Astrocyte (in vitro differentiated cells and primary cell): ENCODE measurements at regions not wholly inside any gene's neighbourhood (a gene's known extent, or its start where the extent isn't known, plus 50 kb on each side); places are given as distances from the start of the nearest gene placed in this dataset.
"Not testable (repeated sequence)": the region's sequence is repeated elsewhere in the genome, so short reads cannot be mapped to it uniquely, and the experiment has no call there.

ENCODE experiments used
- DNase-seq: peaks from one replicate; pipeline ENCODE4 v3.0.0-alpha.2; 2010; ENCODE audit warnings: low read depth
- FAIRE-seq: peaks from 2 replicates; lab custom pipeline; 2011; peaks lifted over from hg19 to GRCh38; lab: Jason Lieb, UNC
- H2AFZ ChIP-seq: 2 replicates; pipeline ENCODE4 v1.6.0; 2012; ENCODE audit warnings: low read depth, low read length, inconsistent platforms
- H3K27ac ChIP-seq: 2 replicates; pipeline ENCODE4 v1.5.1; 2011; ENCODE audit warnings: low read depth, low read length, inconsistent platforms
- H3K27me3 ChIP-seq: 2 replicates; pipeline ENCODE4 v1.6.0; 2011; ENCODE audit warnings: low read length, inconsistent platforms; ENCODE audit not compliant: insufficient read depth
- H3K36me3 ChIP-seq: 2 replicates; pipeline ENCODE4 v1.5.1; 2011; ENCODE audit warnings: low read length, inconsistent platforms; ENCODE audit not compliant: insufficient read depth
- H3K4me1 ChIP-seq: 2 replicates; pipeline ENCODE4 v1.5.1; 2011; ENCODE audit warnings: low read length, inconsistent platforms; ENCODE audit not compliant: insufficient read depth
- H3K4me2 ChIP-seq: 2 replicates; pipeline ENCODE4 v1.6.0; 2012; ENCODE audit warnings: low read length, inconsistent platforms
- H3K4me3 ChIP-seq: 2 replicates; pipeline ENCODE4 v1.5.1; 2011; ENCODE audit warnings: low read depth, mild to moderate bottlenecking, low read length, inconsistent platforms; ENCODE audit not compliant: insufficient read depth
- H3K79me2 ChIP-seq: 2 replicates; pipeline ENCODE4 v1.6.0; 2012; ENCODE audit warnings: mild to moderate bottlenecking, low read length, inconsistent platforms; ENCODE audit not compliant: insufficient read depth
- H3K9ac ChIP-seq: 2 replicates; pipeline ENCODE4 v1.6.0; 2012; ENCODE audit warnings: mild to moderate bottlenecking, low read length, inconsistent platforms
- H3K9me3 ChIP-seq: 2 replicates; pipeline ENCODE4 v1.5.1; 2012; ENCODE audit warnings: low read depth, mild to moderate bottlenecking, low read length, inconsistent platforms; ENCODE audit not compliant: insufficient read depth
- H4K20me1 ChIP-seq: 2 replicates; pipeline ENCODE4 v1.6.0; 2012; ENCODE audit warnings: low read length, inconsistent platforms; ENCODE audit not compliant: insufficient read depth
- H3K27ac Mint-ChIP-seq: one replicate; pipeline ENCODE4 v1.8.0; 2021; ENCODE audit warnings: mild to moderate bottlenecking, mixed read lengths; ENCODE audit not compliant: unreplicated experiment
- H3K27me3 Mint-ChIP-seq: one replicate; pipeline ENCODE4 v1.8.0; 2021; ENCODE audit warnings: low read depth, mixed read lengths; ENCODE audit not compliant: unreplicated experiment
- H3K36me3 Mint-ChIP-seq: one replicate; pipeline ENCODE4 v1.8.0; 2021; ENCODE audit warnings: low read depth, mixed read lengths; ENCODE audit not compliant: unreplicated experiment
- H3K4me1 Mint-ChIP-seq: one replicate; pipeline ENCODE4 v1.8.0; 2021; ENCODE audit warnings: low read depth, mixed read lengths; ENCODE audit not compliant: unreplicated experiment
- H3K4me3 Mint-ChIP-seq: one replicate; pipeline ENCODE4 v1.8.0; 2021; ENCODE audit warnings: mild to moderate bottlenecking, moderate library complexity, mixed read lengths; ENCODE audit not compliant: unreplicated experiment
- H3K9me3 Mint-ChIP-seq: one replicate; pipeline ENCODE4 v1.8.0; 2021; ENCODE audit warnings: mild to moderate bottlenecking, mixed read lengths; ENCODE audit not compliant: unreplicated experiment

DNA sequence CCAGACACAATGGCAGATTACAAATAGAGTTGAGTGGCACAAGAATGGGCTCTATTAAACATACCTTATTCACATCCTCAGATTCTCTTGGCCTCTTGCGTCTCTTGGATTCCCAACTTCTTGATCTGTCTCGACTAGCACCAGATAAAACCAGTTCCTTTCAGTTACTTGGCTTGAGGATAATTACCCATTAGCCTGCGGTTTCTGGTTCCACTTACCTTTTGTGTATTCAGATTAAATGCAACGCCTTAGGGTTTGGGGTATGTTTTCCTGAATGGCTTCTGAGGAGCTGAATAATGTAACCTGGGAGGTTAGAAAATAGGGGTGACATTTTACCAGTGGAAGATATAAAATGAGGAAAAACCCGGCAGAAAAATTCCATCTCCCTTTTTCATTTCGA lies 154.4 kb upstream of the TSPY2 start:
- H3K36me3 Mint-ChIP-seq, H3K36me3 ChIP-seq, H3K9me3 ChIP-seq, H3K9ac ChIP-seq, H2AFZ ChIP-seq, H3K4me1 Mint-ChIP-seq, H3K4me2 ChIP-seq, H3K27me3 Mint-ChIP-seq, H3K4me1 ChIP-seq, FAIRE-seq, H3K9me3 Mint-ChIP-seq, H3K27ac Mint-ChIP-seq, H3K27ac ChIP-seq, DNase-seq, H4K20me1 ChIP-seq, H3K4me3 Mint-ChIP-seq, H3K4me3 ChIP-seq, H3K79me2 ChIP-seq, H3K27me3 ChIP-seq: not testable (repeated sequence)

DNA sequence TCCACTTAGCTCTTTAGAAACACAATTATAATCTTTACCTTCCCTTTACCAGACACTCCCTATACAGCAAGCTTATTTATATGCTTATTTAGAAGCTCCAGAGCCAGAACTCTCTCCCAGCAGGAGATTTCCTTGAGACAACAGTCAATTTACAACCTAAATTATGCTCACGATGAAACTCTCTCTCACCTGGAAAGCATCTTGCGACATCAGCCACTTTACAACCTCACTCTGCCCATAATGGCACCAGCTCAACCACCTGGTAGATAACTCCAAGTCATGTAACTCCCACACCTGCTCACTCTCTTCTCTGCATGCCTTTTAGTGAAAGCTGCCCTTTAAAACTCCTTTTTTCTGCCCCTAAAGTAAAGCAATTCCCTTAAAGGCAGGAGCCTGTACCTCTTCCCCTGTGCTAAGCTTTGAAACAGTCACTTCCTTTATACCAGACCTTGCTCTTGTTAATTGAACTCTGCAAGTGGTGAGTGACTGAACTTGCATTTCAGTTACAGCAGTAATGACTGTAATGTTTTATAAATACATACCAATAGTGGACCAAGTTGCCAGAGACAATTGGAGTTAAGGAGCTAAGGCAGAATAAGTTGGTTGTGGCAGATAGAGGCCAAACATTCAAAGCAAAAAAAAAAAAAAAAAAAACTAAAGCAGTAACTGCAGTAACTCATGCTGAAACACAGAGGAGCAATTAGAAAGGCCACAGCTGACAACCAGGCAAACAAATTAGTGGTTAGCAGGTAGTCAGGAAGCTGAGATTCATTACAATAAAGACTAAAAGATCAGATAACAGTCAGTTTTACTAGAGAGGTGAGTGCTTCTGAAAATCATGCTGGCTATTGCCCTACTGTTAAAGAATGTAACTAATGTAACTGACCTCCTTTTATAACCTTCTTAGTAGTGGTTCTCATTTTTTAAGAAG lies 115.1 kb upstream of the TSPY2 start:
- not testable (repeated sequence) for H3K4me2 ChIP-seq, FAIRE-seq

DNA sequence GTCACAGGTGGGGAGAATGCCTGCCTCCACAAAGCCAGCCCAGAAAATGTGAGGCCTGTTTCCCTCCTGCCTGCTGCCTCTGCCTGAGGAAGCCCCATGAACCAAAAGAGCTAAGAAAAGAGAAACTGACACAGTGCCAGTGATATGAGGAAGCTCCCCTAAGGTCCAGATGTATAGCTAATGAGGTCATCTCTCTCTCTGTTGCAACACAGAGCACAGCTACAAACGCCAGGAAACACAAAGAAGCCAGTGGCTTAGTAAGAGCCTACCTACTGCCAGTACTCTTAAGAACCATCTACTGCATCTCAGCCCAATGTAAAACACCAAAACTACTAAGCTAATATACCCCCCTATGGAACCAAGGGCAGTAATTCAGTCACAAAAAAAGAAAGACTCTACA lies 109.9 kb upstream of the TSPY2 start:
- H3K79me2 ChIP-seq, H3K9me3 Mint-ChIP-seq, FAIRE-seq, H3K9ac ChIP-seq, H4K20me1 ChIP-seq, H3K27me3 Mint-ChIP-seq, H3K9me3 ChIP-seq, H3K27ac ChIP-seq, H3K4me1 ChIP-seq, H3K36me3 ChIP-seq, H3K4me3 ChIP-seq, H3K27me3 ChIP-seq, H3K4me2 ChIP-seq, DNase-seq, H3K36me3 Mint-ChIP-seq, H2AFZ ChIP-seq, H3K4me3 Mint-ChIP-seq, H3K4me1 Mint-ChIP-seq: not testable (repeated sequence)
- H3K27ac Mint-ChIP-seq = peak overlapping the region; percentile 80

More for the DNA sequence above, 115.1 kb upstream of the TSPY2 start:
- H3K27ac ChIP-seq, H4K20me1 ChIP-seq, H3K9me3 ChIP-seq, H3K79me2 ChIP-seq, H3K4me3 ChIP-seq, DNase-seq, H3K9ac ChIP-seq, H3K4me1 ChIP-seq, H3K36me3 Mint-ChIP-seq, H3K4me1 Mint-ChIP-seq, H3K4me3 Mint-ChIP-seq, H2AFZ ChIP-seq, H3K27ac Mint-ChIP-seq, H3K9me3 Mint-ChIP-seq, H3K36me3 ChIP-seq, H3K27me3 Mint-ChIP-seq, H3K27me3 ChIP-seq: not testable (repeated sequence)
